Stimulated activated CD8-positive, alpha-beta memory T cell treated with anti-CD3 and anti-CD28 coated beads, Interleukin-12 subunit alpha, Interleukin-12 subunit beta, amount 100 ng/mL, for 1 hour (primary cell): ENCODE measurements at regions not wholly inside any gene's neighbourhood (a gene's known extent, or its start where the extent isn't known, plus 50 kb on each side); places are given as distances from the start of the nearest gene placed in this dataset.

Experiments
- DNase-seq: peaks from one replicate; pipeline ENCODE4 v3.0.0-alpha.2; 2020; ENCODE audit warnings: low read depth

GRCh38 chr2:72004201-72004915, 143.3 kb downstream of the CYP26B1 start:
- DNase-seq = no peak

GRCh38 chr2:72003796-72004195, 143.9 kb downstream of the CYP26B1 start:
- DNase-seq = no peak

DNA sequence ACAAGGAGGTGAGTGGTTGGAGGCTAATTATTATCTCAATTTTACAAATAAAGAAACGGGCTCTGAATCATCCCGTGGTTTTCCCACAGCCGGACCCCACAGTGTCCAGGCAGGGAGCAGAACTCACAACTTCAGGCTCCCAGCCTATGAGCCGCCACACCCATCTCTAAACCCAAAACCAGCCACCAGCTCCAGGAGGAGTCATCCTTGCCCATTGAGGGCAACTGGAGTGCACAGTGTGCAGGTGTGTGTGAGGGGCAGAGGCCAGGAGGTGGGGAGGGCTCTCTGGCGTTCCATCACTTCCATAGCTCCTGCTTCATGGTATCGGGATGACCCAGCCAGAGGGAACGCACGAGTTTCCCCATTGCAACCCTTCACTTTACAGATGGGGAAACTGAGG, 144.5 kb downstream of the CYP26B1 start:
- no peak for DNase-seq

- no peak for DNase-seq
Observed at GRCh38 chr2:72001937-72002690, 145.5 kb downstream of the CYP26B1 start.

DNA sequence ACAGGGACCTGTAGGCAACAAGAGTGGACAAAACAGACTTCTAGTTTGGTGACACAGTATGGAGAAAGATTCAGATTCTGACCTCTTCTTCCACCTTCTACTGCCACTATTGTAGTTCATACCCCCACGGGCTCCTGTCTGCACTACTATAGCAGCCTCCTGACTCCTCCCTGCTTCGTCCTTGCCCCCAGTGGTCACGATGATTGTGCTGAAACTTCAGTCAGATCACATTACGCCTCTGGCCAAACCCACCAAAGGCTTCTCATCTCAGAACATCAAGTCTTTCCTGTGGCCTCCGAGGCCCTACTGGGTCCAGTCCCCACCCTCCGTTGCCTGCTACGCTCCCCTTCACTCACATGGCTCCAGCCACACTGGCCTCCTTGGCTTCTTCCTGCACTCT, 147.6 kb downstream of the CYP26B1 start:
- DNase-seq = no peak

- DNase-seq = no peak
Observed at GRCh38 chr2:71999580-71999979, 148.1 kb downstream of the CYP26B1 start.

DNA sequence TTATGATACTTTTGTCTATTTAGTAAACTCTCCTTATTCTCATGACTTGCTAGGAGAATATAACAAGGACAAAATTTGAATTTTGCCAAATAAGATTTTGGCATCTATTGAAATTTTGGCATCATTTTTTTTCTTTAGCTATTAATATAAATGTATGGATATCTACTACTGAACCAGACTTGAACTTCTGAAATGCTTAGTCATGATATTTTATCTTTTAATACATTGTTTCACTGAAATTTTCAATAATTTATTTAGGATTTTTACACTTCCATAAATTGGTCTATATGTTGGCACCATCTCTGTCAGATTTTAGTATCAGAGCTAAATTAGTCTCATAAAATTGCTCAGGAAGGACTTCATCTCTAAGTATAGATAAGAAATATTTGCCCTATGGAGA, 149.8 kb downstream of the CYP26B1 start:
- DNase-seq = no peak

GRCh38 chr2:71995067-71995665, 152.5 kb downstream of the CYP26B1 start:
- DNase-seq = no peak

- DNase-seq = no peak
Observed at GRCh38 chr2:71992036-71992435, 155.6 kb downstream of the CYP26B1 start.

GRCh38 chr2:71991397-71991796, 156.3 kb downstream of the CYP26B1 start:
- no peak for DNase-seq

DNA sequence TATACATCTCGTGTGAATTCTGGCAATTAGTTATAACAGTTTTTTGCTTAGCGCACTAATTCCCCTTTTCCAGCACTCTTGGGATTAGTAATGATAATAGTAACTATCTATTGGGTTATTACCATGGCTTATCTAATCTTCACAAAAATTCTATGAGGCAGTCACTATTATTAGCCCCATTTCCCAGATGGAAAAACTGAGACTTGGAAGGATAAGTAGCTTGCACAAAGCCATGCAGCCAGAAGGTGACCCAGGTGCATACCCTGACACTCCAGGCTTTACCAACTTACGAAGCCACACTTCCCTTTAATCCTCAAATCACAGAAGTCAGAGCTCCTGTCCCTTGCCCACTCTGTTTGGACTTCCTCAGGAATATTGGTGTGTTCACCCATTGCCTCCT, 156.8 kb downstream of the CYP26B1 start:
- DNase-seq = no peak

DNA sequence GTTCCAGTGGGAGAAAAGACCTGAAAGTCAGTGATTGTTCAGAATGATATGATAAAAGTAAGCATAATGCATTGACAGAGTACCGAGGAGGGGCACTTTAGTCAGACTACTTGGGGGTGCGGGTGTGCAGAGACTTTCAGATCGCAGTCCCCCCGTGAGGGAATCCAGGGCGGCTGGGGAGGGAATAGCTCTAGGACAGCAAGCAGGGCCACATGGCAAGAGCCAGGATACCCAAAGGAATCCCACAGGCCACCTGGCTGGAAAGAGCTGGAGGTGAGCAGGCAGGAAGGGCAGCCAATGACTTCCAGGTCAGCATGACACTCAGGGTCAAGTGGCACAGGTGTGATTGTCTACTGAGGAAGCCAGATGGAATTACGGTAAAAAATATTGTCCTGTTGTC, 157.5 kb downstream of the CYP26B1 start:
- DNase-seq = no peak

GRCh38 chr2:71989671-71990070, 158.0 kb downstream of the CYP26B1 start:
- DNase-seq = no peak

GRCh38 chr2:71988170-71988569, 159.5 kb downstream of the CYP26B1 start:
- DNase-seq = no peak

GRCh38 chr2:71976685-71977084, 171.0 kb downstream of the CYP26B1 start:
- no peak for DNase-seq

DNA sequence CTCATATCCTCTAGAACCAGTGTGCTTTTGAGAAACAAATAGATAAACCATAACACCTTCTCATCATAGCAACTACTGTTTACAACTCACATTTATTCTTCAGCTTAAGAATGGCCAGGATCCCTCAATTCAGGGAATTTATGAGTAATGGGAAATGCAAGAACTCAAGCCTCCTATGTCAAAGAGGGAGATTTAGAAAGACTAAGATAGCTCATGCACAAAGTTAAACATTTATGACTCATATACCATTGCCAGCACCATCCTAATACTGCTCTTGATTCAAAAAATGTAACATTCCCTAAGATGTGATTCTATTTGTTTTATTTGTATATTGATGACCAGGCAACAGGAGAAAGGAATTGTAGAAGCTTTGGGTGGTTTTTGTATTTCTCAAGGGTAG, 172.8 kb downstream of the CYP26B1 start:
- DNase-seq = no peak

GRCh38 chr2:71971493-71971892, 176.2 kb downstream of the CYP26B1 start:
- DNase-seq = no peak

DNA sequence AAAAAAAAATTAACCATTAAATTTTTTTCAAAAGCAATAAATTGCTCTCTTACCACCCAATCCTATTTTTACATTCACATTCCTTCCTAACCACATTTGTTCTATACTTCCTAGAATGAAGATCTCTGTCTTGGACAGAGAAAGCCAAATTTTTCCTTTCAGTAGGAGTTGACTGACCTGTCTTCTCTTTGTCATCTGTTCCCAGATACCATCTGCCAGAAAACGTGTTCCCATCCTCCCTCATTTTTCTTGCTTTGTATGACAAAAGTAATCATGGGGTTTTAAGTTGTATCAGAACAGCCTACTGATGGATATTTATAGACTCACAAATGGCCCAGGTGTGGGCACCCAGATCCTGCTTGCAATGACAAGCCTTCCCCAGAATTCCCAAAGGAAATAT, 182.1 kb downstream of the CYP26B1 start:
- no peak for DNase-seq

GRCh38 chr2:71962911-71963694, 184.6 kb downstream of the CYP26B1 start:
- DNase-seq = no peak

DNA sequence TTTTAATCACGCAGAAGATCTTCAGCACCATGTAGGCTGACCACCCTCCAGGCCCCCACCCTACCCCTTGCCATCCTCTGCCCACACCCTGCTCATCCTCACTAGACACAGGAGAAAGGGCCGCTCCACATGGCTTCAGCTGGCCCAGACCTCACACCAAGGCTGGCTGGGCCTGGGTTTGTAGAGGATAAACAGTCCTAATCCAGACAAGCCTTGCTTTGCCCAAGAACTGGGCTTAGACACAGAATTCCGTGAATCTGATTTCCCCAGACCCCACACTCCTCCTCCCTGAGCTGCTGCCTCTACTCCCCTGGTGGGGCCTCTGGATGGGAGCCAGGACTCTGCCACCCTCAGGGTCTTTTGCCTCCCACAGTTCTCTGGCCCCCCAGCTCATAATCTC, 185.3 kb downstream of the CYP26B1 start:
- DNase-seq = no peak

DNA sequence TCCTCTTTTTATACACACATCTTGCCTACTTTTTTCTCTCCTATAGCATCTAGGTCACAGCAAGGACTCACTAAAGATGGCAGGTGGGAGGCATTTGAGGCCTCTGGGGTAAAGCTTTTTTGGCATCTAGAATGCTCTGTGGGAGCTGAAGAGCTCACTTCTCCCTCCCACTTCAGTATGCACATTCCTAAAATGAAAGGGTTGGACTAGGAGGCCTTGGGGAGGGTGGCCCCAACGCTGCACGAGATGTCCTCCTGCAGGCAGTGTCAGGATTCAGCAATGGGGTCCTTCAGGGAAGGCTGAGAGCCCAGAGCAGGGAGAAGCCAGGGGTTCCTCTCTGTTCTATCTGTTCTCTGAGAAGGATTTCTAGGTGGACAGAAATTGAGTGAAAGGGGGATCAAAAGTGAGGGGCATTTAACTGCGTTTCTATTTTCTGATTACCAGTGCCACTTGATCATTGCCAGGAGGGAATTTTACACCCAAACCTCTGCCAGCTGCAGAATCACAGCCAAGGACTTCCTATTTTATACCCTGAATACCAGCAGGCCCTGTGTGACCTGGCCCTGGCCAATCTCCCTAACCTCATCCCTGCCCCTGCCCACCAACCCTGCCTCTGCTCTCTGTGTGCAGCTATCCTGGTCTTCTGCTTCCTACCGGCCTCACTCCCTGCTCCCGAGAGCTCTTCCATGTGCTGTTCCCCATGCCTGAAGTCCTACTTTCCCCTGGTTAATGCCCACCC, 186.2 kb downstream of the CYP26B1 start:
- DNase-seq = no peak

DNA sequence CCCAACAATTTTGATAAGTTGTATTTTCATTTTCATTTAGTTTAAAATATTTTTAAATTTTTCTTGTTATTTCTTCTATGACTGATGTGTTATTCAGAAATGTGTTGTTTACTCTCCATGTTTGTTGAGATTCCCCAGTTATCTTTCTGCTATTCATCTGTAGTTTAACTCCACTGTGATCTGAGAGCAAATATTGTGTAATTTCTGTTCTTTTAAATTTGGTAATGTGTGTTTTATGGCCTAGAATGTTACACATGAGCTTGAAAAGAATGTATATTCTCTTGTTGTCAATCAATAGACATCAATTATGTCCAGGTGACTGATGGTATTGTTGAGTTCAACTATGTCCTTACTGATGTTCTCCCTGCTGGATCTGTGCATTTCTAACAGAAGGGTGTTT, 188.2 kb downstream of the CYP26B1 start:
- no peak for DNase-seq
